ENCODE measurements at regions not wholly inside any gene's neighbourhood (a gene's known extent, or its start where the extent isn't known, plus 50 kb on each side); places are given as distances from the start of the nearest gene placed in this dataset.
"Not testable (repeated sequence)": the region's sequence is repeated elsewhere in the genome, so short reads cannot be mapped to it uniquely, and the experiment has no call there.

DNA sequence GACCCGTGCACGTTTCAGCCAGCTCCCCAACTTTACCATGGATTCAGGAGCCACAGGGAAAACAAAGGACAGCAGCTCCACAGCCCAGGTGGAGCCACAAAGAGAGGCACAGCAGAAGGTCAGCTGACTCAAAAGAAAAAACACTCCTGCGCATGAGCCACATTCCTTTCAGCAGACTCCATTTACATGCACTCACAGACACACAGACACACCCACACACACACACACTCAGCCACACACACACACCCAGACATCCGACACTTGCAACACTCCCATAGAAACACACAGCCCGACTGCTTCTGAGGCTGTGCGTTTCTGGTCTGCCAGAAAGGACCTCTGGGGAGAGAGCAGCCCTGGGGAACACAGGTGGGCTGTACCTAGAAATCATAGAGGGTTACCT lies 2335.5 kb downstream of the TP53TG3F start:
- no peak overlapping the region for H3K4me3 ChIP-seq
- no peaks in the 10 kb centered on the region for H3K36me3 ChIP-seq
- H3K4me2 ChIP-seq: no peak overlapping the region
- H4K20me1 ChIP-seq: no peaks in the 10 kb centered on the region
- no peak overlapping the region for H3K9ac ChIP-seq
- H3K27ac ChIP-seq: no peak overlapping the region
- TF ChIP-seq Cebpa-rat (IDR thresholded peaks at IDR 0.05): no peak
- peaks cover 43 to 72% (median 64%) of the 10 kb centered on the region in 11 experiments for H3K9me3 ChIP-seq (replicated peaks in 1 of 11)
- H3K4me1 ChIP-seq: peaks cover 17 to 31% (median 26%) of the 10 kb centered on the region in 10 experiments
- no peaks in the 10 kb centered on the region for H3K27me3 ChIP-seq

DNA sequence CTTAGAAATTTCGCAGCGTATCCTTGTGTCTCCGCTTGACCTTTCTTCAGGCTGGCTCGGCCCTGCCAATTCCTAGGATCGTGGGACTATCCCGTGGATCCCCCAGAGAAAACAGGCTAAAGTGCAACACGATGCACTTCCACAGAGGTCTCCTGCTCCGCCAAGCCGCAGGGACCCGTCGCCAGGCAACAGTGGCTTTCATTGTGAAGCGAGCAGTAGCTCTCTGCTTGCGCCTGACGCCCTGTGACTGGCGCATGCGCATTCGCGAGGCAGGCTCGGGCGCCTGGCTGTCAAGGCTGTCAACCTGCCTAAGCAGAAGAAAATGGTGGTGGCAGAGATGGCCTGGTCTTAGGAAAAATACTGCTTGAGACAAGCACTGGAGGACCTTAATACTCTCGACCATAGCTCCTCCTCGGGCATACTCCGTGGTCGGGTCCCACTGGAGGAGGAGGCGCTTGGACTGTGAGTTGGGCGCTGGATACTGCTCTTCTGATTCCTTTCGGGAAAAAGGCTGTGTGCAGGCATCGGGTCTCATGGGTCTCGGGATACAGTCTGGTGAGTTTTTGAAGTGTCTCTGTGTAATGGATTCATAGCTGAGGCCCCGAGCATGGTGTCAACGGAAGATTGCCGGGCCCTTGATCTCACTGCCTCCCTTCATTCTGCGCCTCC lies 2336.1 kb downstream of the TP53TG3F start:
- Histone ChIP-seq H3K9me3 (replicated peaks in 1 of 11) (peaks cover 40 to 76% (median 64%) of the 10 kb centered on the region in 11 experiments), H3K4me2 (no peak overlapping the region), H3K27ac (no peak overlapping the region), H3K9ac (no peak overlapping the region), H3K27me3 (no peaks in the 10 kb centered on the region), H3K36me3 (no peaks in the 10 kb centered on the region), H3K4me1 (peaks cover 17 to 36% (median 31%) of the 10 kb centered on the region in 10 experiments), H4K20me1 (no peaks in the 10 kb centered on the region), H3K4me3 (no peak overlapping the region)
- TF ChIP-seq Cebpa-rat (IDR thresholded peaks at IDR 0.05): no peak

DNA sequence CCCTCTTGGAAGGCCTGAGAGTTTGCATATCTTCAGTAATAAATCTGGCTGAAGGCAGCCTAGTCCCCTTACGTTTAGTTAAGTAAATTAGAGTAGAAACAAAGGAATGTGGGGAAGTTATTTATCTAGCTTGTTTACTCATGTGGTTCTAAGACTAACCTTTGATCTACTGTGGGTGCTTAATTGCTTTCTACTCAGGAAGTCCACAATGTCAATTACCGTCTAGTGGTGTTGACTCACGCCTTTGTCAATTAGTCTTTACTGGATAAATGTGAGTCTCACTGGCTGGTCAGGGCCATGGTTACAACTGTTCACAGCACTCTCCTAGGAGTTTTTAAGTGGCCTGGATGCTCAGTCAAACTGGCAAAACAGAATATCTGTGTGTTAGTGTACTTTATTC lies 2338.4 kb downstream of the TP53TG3F start:
- Histone ChIP-seq H4K20me1 (no peaks in the 10 kb centered on the region), H3K4me3 (peak overlapping the region in 1 of 10 experiments; percentile 14; a peak in 1 of 20 replicates), H3K9me3 (replicated peaks in 1 of 11) (peaks cover 28 to 66% (median 53%) of the 10 kb centered on the region in 11 experiments), H3K36me3 (no peaks in the 10 kb centered on the region), H3K4me1 (peaks cover 17 to 37% (median 32%) of the 10 kb centered on the region in 10 experiments), H3K9ac (no peak overlapping the region), H3K27me3 (no peaks in the 10 kb centered on the region), H3K4me2 (peak overlapping the region in 10 of 11 experiments; percentile 40 to 84 (median 72); a peak in 18 of 22 replicates), H3K27ac (peak overlapping the region in 1 of 11 experiments; percentile 25; a peak in 1 of 22 replicates)
- TF ChIP-seq Cebpa-rat (IDR thresholded peaks at IDR 0.05): no peak

DNA sequence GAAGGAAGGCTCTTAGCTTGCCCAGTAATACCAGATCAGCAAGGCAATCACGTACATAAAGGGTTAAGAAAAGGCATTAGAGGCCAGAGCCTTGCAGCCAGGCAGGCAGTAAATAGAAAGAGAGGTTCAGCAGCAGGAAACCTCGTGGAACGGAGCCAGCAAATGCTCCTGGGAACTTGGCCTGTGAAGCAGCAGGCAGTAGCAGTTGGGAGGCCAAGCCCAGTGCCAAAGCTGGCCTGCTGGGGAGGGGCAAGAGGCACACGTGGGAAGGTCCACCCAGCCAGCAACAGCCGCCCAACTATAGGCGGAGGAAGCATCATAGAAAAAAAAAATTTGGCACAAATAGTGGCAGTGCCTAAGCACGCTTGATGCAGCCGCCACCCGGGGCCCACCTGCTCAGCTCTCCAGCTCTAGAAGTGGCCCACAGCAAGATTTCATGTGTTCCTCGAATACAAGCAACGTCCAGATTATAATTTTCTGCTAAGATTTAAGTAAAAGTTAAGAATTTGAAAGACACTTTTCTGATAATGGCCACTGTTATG lies 2339.5 kb downstream of the TP53TG3F start:
- H3K9ac ChIP-seq: peak overlapping the region in 3 of 11 experiments; percentile 2 to 43 (median 24); a peak in 3 of 22 replicates
- peak overlapping the region; percentile 50 to 84 (median 74) for H3K4me2 ChIP-seq
- H3K9me3 ChIP-seq (replicated peaks in 1 of 11): peaks cover 20 to 55% (median 41%) of the 10 kb centered on the region in 11 experiments
- H3K27ac ChIP-seq: peak overlapping the region in 7 of 11 experiments; percentile 21 to 41 (median 25); a peak in 9 of 22 replicates
- H3K4me3 ChIP-seq: peak overlapping the region in 2 of 10 experiments; percentile 6 to 9; a peak in 1 of 20 replicates
- no peaks in the 10 kb centered on the region for H4K20me1 ChIP-seq
- peaks cover 17 to 37% (median 32%) of the 10 kb centered on the region in 10 experiments for H3K4me1 ChIP-seq
- no peak for TF ChIP-seq Cebpa-rat (IDR thresholded peaks at IDR 0.05)
- no peaks in the 10 kb centered on the region for H3K27me3 ChIP-seq
- H3K36me3 ChIP-seq: no peaks in the 10 kb centered on the region

DNA sequence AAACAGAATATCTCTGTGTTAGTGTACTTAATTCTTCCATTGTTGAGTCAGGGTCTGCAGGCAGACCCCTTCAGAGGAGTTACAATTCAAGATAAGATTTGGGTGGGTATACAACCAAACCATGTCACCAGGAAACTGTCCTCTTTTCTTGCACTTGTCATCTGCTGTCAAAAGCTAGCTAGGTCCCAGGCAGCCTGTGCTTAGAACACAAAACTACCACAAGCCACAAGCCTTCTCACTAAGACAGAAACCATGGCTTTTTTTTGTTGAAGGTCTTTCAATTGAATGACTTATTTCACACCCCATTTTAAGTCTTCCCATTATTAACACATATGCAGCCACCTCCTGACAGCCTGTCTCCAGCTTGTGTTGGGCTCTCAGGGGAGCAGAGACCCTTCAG lies 2345.1 kb downstream of the TP53TG3F start:
- not testable (repeated sequence) for H3K36me3 ChIP-seq, H3K27ac ChIP-seq, H3K9ac ChIP-seq, H3K4me2 ChIP-seq, H4K20me1 ChIP-seq, H3K27me3 ChIP-seq, H3K4me3 ChIP-seq
- H3K4me1 ChIP-seq: peaks cover under 1 to 14% (median 7%) of the 10 kb centered on the region in 10 experiments; a peak in 17 of 20 replicates
- H3K9me3 ChIP-seq (replicated peaks in 1 of 11): peaks cover 0 to 23% (median 8%) of the 10 kb centered on the region in 11 experiments; a peak in 9 of 22 replicates

DNA sequence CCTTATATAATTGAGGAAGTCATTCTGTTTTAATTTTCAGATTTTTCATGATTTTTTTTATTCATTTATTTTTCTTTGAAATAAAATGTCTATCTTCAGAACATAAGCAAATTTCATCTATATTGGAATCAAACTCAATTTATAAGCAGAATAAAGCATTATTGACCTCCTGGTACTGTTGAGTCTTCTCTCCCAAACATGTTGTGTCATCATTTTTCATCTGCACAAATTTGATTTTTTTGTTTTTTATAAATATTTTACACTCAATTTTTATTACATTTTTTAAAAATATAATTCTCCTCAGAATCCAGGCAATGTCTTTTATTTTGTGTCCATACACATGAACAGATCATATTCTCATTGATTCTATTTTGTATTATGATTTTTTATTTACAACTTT lies 2363.9 kb downstream of the TP53TG3F start:
- Histone ChIP-seq H3K9ac (no peak overlapping the region), H3K4me2 (no peak overlapping the region), H4K20me1 (no peaks in the 10 kb centered on the region), H3K36me3 (no peaks in the 10 kb centered on the region), H3K9me3 (replicated peaks in 1 of 11) (peaks cover 0 to 21% (median 14%) of the 10 kb centered on the region in 11 experiments; a peak in 14 of 22 replicates), H3K4me3 (no peak overlapping the region), H3K4me1 (no peaks in the 10 kb centered on the region), H3K27me3 (no peaks in the 10 kb centered on the region), H3K27ac (no peak overlapping the region)
- no peak for TF ChIP-seq Cebpa-rat (IDR thresholded peaks at IDR 0.05)

DNA sequence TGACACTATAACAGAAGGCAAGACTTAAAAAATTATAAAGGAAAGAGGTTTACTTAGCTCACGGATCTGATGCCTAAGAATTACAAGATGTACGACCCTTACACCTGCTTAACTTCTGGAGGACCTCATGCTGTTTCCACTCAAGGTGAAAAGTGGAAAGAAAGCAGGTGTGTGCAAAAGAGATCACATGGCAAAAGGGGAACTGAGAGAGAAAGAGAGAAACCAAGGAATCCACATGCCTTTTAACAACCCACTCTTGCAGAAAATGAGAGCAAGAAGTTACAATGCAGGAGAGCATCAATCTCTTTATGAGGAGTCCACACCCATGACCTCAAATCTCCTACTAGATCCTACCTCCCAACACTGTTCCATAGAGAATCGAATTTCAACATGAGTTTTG lies 2382.2 kb downstream of the TP53TG3F start:
- Histone ChIP-seq H3K4me1 (peaks cover 0 to 26% (median 18%) of the 10 kb centered on the region in 10 experiments; a peak in 11 of 20 replicates), H3K9ac (no peak overlapping the region), H3K36me3 (no peaks in the 10 kb centered on the region), H3K4me3 (no peak overlapping the region), H4K20me1 (no peaks in the 10 kb centered on the region), H3K27me3 (no peaks in the 10 kb centered on the region), H3K4me2 (peak overlapping the region in 4 of 11 experiments; percentile 8 to 39 (median 34); a peak in 3 of 22 replicates), H3K9me3 (replicated peaks in 1 of 11) (peaks cover 0 to 4% (median 0%) of the 10 kb centered on the region in 11 experiments; a peak in 2 of 22 replicates), H3K27ac (no peak overlapping the region)
- no peak for TF ChIP-seq Cebpa-rat (IDR thresholded peaks at IDR 0.05)

DNA sequence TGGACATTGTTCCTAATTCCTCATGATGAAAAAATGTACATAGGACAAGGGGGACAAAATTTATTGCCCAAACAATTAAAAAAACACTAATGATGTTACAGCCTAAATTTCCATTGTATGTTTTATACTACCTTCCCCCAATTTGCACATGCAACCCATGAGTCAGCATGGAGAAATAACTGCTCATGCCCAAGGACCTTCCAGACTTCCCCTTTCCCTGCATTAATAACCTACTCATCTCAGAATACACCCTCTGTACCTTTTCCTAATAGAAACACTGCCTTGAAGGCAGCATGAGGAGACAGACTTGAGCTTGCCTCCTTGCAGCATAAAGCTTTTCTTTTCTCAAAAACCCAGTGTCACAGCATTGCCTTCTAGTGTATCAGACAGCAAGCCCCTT lies 2402.8 kb downstream of the TP53TG3F start:
- Histone ChIP-seq H3K27ac (no peak overlapping the region), H3K4me2 (no peak overlapping the region; a peak in 1 of 22 replicates), H3K9me3 (replicated peaks in 1 of 11) (peaks cover 3 to 16% (median 6%) of the 10 kb centered on the region in 11 experiments; a peak in 20 of 22 replicates), H4K20me1 (no peaks in the 10 kb centered on the region), H3K4me3 (no peak overlapping the region), H3K4me1 (peaks cover 0 to 12% (median 0%) of the 10 kb centered on the region in 10 experiments; a peak in 2 of 20 replicates), H3K27me3 (no peaks in the 10 kb centered on the region), H3K36me3 (no peaks in the 10 kb centered on the region), H3K9ac (no peak overlapping the region)
- no peak for TF ChIP-seq Cebpa-rat (IDR thresholded peaks at IDR 0.05)

DNA sequence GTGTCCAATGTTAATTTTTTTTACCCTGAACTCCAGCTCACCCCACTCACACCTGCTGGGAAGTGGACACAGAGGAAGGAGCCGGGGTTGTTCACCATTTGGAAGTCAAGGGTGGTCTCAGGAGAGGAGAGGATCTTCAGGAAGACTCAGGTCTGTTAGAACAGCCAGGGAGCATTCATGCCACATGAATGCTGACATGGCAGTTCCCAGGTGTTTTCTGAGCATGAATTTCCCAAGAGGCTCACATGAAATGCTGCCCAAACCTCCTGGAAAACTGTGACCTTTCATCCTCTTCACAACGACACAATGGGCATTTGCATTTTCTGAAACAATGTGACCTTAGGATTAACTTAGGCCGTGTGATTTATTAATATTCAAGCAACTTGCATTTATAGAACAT lies 2409.2 kb downstream of the TP53TG3F start:
- Histone ChIP-seq H3K4me1 (0 out of 20 replicates have a peak, but pooled peaks cover 0 to 6% (median 0%) of the 10 kb centered on the region in 10 experiments), H3K9ac (no peak overlapping the region), H3K27ac (no peak overlapping the region), H4K20me1 (no peaks in the 10 kb centered on the region), H3K4me2 (no peak overlapping the region), H3K36me3 (no peaks in the 10 kb centered on the region), H3K4me3 (no peak overlapping the region), H3K9me3 (replicated peaks in 1 of 11) (peaks cover 0 to 5% (median 0%) of the 10 kb centered on the region in 11 experiments; a peak in 2 of 22 replicates), H3K27me3 (no peaks in the 10 kb centered on the region)
- TF ChIP-seq Cebpa-rat (IDR thresholded peaks at IDR 0.05): no peak

Measured in BLaER1 treated with 17β-estradiol and CSF1 and Interleukin-3, amounts not matched to agents 10 nM and 100 nM (cell line).